ENCODE measurements at regions not wholly inside any gene's neighbourhood (a gene's known extent, or its start where the extent isn't known, plus 50 kb on each side); places are given as distances from the start of the nearest gene placed in this dataset.
"Not testable (repeated sequence)": the region's sequence is repeated elsewhere in the genome, so short reads cannot be mapped to it uniquely, and the experiment has no call there.

GRCh38 chr4:34362654-34363053 lies 1881.7 kb downstream of the ARAP2 start:
- no peak for DNase-seq

DNA sequence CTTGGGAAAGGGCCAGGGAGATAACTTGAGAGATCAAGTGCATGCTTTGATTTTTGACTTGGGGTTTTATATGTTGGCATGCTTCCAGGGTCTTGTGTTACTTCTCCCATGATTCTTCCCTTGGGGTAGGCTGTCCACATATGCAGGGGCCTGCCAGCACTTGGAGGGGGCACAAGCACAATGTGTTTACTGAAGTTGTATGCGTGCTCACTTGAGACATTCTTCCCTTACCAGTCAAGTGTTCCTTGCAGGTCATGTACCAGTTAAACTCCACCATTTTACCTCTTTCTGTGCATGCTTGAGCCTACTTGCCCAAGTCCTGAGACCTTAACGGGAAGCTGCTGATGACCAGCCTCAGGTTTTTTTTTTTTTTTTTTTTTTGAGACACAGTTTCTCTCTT lies 1880.5 kb downstream of the ARAP2 start:
- DNase-seq: no peak

- no peak for DNase-seq
These were observed 1878.4 kb downstream of the ARAP2 start for GRCh38 chr4:34365946-34366345.

- DNase-seq: no peak
These were observed 1872.6 kb downstream of the ARAP2 start for GRCh38 chr4:34371676-34372075.

- no peak for DNase-seq
These were observed 1871.5 kb downstream of the ARAP2 start for GRCh38 chr4:34372815-34373214.

DNA sequence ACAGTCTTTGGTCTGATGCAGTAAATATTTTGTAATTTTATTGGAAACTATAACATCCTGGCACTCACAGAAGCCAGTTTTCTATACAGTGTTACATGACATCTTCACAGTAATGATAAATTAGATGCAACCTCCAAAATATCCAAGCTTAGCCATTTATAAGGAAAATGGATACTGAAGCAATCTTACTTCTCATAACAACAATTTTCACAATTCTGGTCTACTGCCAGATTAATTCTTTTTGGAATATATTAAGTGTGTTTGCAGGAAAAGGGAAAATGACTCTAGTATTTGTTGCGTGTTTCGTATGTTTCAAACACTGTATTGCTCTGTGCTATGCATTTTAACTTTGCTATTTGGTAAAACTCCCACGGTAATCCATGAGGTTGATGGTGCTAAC lies 1870.9 kb downstream of the ARAP2 start:
- DNase-seq: no peak

DNA sequence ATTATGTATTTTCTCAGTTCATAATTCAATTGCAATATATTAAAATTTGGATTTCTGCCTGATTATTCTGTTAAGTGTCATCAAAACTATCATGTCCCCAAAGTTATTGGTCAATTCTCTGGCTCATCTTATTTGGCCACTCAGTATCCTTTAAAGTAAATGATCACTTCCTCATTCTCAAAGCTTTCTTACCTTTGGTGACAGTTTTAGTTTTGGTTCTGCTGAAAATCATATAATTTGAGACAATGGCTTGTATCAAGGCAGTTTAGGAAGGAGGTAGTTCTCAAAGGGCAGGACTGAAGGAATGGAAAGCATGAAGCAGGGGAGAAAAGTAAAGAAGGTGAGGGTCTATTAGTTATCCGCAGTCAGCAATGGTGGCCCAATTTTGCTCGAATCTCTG lies 1832.1 kb downstream of the ARAP2 start:
- DNase-seq: no peak

GRCh38 chr4:34412911-34413310 lies 1831.4 kb downstream of the ARAP2 start:
- DNase-seq: no peak

DNA sequence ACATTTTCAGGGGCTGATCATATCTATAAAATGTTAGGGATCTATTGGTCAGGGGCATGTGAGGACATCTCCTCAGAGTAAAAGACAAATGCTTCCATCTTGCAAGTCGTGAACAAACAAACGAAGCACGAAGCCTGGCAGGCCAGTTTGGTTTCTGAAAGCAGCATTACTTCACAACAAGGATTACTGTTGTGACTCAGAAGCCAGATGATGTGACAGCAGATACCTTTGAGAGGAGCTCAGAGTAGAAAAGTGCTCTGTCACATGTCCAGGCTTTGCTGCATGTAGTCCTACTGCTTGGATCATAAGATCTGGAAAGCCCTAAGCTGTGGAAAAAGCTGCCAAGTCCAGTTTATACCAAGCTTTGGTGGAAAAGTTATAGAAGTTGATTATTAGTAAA lies 1827.2 kb downstream of the ARAP2 start:
- DNase-seq: no peak

DNA sequence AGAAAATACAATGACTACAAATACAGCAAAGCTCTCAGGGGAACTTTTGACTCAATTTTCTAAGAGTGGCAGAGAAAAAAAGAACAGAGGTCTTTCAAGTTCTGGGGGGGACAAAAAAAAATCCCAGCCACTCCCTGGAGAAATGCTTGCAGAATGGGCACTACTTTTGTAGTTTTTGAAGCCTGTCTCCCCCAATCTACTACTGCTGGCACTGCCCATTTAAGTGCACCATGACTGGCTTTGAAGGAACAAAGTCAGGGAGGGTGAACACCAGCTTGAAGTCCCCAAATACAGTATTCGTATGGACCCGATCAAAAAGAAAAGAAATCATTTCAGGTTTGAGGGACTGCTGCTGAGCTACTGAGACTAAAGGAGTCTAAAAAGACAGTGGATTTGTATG lies 1824.4 kb downstream of the ARAP2 start:
- no peak for DNase-seq

GRCh38 chr4:34422472-34423175 lies 1821.7 kb downstream of the ARAP2 start:
- no peak for DNase-seq

DNA sequence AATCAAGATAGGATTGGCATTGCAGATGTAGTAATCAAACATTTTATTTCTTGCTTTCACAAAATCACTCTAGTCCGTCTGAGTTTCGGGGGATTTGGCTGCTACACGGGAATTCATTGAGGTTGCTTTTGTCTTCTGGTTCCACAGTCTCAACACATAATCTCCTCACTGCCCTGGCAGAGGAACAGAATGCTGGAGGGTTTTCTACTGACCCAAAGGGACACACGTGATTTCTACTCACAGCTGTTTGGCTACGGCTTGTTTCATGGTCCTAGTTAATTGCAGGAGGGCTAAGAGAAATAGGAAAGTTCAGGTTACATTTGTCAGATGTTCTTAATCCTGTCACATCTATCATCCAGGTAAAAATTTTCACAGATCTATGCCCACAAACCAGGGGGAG lies 1811.6 kb downstream of the ARAP2 start:
- DNase-seq: no peak

GRCh38 chr4:34434377-34434776 lies 1809.9 kb downstream of the ARAP2 start:
- not testable (repeated sequence) for DNase-seq

GRCh38 chr4:34464196-34464595 lies 1780.1 kb downstream of the ARAP2 start:
- no peak for DNase-seq

DNA sequence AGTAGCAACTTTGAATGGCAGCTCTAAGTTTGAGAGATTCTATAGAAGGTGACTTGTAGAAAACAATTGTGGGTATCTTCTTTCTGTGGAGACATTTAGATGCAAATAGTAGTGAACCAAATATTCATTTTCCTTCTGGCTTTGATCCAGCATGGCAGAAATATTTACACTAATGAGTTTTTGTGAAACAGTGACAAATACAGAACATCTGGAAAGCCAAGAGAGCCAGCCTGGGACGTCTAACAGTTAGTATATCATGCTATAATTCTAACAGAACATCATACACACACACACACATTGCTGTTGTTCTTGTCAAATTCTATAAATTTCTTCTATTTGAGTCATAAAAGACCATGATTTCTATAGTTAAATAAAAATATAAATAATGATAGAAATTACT lies 1777.9 kb downstream of the ARAP2 start:
- no peak for DNase-seq

- no peak for DNase-seq
These were observed 1774.8 kb downstream of the ARAP2 start for GRCh38 chr4:34469516-34469915.

DNA sequence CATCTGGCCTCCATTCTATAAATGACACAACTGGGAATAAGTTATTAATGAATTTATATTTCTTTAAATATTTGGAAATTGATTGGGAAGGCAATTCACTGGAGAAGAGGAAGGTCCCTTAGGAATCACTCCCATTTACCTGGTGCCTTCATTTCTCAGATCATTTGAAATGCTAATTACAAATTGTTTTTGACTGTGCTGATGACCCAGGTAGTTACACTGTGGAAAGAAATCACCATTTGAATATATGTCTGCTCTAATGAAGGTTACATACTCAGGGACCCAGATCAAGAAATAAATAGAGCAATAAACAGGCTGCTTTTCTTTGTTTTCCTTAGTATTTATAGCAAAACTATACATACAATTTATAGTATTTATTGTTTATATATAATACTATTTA lies 1759.1 kb downstream of the ARAP2 start:
- no peak for DNase-seq

DNA sequence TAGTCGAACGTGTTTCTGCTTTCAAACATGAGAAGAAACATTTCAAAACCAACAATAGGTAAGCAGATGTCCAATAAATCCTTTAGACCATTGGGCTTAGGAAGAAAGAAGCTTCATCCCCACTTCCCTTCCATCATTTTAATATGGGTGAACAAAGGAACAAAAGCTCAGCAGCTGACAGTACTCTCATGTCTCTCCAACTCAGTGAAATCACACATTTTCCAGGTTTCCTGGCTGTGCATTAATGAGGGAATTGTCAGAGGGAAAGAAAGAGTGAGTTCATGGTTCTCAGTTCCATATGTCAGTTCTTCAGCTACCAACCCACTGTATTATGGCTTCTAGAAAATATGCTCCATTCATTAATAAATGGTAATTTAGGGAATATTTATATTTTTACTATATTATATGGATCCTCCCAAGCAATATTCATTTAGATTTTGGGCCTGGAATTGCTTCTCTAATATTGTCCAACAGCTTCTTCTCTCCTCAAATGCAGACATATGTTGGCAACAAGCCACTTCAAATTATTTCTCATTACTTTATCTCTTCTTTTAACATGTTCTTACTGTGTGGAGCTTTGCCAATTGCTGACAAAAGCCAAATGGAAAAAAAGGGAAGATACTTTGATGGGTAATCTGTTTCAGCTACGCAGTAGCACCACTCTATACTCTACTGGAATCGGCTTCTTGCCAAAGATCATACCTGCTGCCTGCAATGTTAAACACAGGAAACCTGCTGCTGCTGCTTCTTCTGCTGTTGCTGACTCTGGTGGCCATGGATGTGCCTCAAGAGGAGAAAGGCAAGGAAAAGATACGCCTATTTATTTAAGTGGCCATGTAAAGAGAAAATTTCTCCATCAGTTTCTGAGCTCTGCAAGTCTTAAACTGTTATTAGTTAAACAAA lies 1757.6 kb downstream of the ARAP2 start:
- no peak for DNase-seq

DNA sequence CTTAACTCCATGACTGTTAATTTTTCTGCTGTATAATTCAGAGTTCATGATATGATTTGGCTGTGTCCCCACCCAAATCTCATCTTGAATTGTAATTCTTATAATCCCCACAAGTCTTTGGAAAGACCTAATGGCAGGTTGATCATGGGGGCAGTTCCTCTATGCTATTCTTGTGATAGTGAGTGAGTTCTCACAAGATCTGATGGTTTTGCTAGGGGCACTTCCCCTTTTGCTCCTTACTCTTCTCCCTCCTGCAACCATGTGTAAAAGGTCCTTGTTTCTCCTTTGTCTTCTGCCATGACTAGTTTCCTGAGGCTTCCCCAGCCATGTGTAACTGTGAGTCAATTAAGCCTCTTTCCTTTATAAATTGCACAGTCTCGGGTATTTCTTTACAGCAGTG lies 1751.9 kb downstream of the ARAP2 start:
- no peak for DNase-seq

GRCh38 chr4:34502086-34502485 lies 1742.2 kb downstream of the ARAP2 start:
- DNase-seq: no peak

DNA sequence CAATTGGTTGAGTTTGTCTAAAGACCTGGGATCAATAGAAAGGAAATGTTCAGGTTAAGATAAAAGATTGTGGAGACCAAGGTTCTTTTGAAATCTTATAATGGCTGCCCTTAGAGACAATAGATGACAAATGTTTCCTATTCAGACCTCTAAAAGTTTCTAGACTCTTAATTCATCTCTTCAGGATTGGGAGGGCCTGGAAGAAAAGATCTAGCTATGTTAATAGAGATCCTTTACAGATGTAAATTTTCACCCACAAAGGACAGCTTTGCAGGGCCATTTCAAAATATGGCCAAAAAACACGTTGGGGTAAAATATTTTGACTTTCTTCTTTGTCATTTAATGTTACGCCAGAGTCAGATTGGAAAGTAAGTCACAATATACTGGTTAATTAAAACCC lies 1739.6 kb downstream of the ARAP2 start:
- DNase-seq: not testable (repeated sequence)

- not testable (repeated sequence) for DNase-seq
These were observed 1737.7 kb downstream of the ARAP2 start for GRCh38 chr4:34506511-34507092.

DNA sequence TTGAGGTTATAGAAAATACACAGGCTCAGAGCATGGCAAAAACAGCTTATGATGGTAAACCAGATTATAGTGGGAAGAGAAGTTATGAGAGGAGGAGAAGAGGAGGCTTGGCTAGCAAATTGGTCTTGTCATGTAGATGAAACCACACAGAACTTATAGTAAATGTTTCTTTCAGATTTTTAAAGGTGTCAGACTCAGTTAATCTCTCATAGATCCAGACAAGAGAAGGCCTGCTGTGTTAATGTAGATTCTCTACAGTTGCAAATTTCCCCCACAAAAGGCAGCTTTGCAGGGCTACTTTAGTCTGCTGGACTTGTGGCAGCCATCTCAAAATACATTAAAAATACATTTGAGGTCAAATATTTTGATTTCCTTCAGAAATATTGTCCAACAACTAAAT lies 1731.7 kb downstream of the ARAP2 start:
- no peak for DNase-seq

DNA sequence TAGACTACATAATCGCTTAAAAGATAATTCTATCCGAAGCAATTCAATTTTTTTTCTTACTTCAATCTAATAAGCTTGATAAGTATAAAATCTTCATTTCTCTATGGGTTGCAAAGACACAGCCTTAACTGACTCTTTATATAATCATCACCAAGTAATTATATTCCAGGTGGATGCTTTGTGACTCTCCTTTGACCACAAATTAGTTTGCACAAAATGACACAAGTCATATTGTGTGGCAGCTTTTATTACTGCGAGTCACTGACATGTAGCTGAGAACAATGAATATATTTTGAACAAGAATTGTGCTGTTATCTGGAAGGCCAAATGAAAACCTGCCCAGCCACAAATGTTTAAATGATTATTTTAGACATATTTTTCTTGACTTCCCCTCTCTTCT lies 1727.8 kb downstream of the ARAP2 start:
- no peak for DNase-seq

All from CD4-positive, alpha-beta T cell treated with Interleukin-17A for 1 hour (primary cell).